Activated T-cell treated with anti-CD3 and anti-CD28 coated beads for 24 hours (primary cell): ENCODE measurements at regions not wholly inside any gene's neighbourhood (a gene's known extent, or its start where the extent isn't known, plus 50 kb on each side); places are given as distances from the start of the nearest gene placed in this dataset.
"Not testable (repeated sequence)": the region's sequence is repeated elsewhere in the genome, so short reads cannot be mapped to it uniquely, and the experiment has no call there.

Experiments used
- DNase-seq: peaks from one replicate; pipeline ENCODE4 v3.0.0-alpha.2; 2020; ENCODE audit warnings: low read depth

GRCh38 chrY:26638063-26638462 lies 1016.1 kb downstream of the CDY1 start:
- no peak for DNase-seq

DNA sequence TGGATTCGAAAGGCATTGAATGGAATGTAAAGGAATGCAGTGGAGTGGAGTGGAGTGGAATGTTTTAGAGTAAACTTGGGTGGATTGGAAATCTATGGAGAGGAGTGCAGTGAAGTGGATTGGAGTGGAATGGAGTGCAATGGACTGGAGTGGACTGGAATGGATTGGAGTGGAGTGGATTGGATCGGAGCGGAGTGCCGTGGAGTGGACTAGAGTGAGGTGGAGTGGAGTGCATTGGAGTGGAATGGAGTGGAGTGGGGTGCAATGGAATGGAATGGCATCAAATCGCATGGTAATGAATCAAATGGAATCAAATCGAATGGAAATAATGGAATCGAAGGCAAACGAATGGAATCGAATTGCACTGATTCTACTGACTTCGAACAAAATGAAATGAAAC lies 1023.9 kb downstream of the CDY1 start:
- not testable (repeated sequence) for DNase-seq

- DNase-seq: not testable (repeated sequence)
Measured at GRCh38 chrY:26648240-26648639, 1026.3 kb downstream of the CDY1 start.

- DNase-seq: not testable (repeated sequence)
Measured at GRCh38 chrY:26664245-26664644, 1042.3 kb downstream of the CDY1 start.

GRCh38 chrY:26666691-26667090 lies 1044.8 kb downstream of the CDY1 start:
- DNase-seq: not testable (repeated sequence)

DNA sequence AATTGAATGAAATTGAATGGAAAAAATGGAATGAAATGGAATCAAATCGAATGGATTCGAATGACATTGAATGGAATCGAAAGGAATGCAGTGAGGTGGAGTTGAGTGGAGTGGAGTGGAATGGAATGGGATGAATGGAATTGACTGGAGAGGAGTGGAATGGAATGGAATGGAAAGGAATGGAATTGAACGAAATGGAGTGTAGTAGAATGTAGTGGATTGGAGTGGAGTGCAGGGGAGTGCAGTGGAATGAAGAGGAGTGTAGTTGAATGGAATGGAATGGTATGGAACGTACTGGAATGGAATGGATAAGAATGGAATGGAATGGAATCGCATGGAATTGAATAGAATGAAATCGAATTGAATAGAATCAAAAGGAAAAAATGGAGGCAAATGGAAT lies 1047.3 kb downstream of the CDY1 start:
- not testable (repeated sequence) for DNase-seq

GRCh38 chrY:26670360-26670871 lies 1048.5 kb downstream of the CDY1 start:
- peak; percentile 17 for DNase-seq

GRCh38 chrY:26670881-26671879 lies 1049.3 kb downstream of the CDY1 start:
- not testable (repeated sequence) for DNase-seq
